ENCODE measurements at regions not wholly inside any gene's neighbourhood (a gene's known extent, or its start where the extent isn't known, plus 50 kb on each side); places are given as distances from the start of the nearest gene placed in this dataset.

- DNase-seq: no peak
- intact Hi-C loops (cut with DNase I): no loop called here
Measured at GRCh38 chr20:10935658-10936402, 262.0 kb upstream of the JAG1 start.

GRCh38 chr20:10936786-10937185, 263.0 kb upstream of the JAG1 start:
- intact Hi-C loops (cut with DNase I): no loop called here
- DNase-seq: no peak

GRCh38 chr20:10939331-10939941, 265.6 kb upstream of the JAG1 start:
- intact Hi-C loops (cut with DNase I): no loop called here
- no peak for DNase-seq

GRCh38 chr20:10940941-10941340, 267.1 kb upstream of the JAG1 start:
- DNase-seq: no peak
- intact Hi-C loops (cut with DNase I): no loop called here

- intact Hi-C loops (cut with DNase I): no loop called here
Measured at GRCh38 chr20:10943686-10944265, 270.0 kb upstream of the JAG1 start.

GRCh38 chr20:10946124-10946880, 272.5 kb upstream of the JAG1 start:
- no peak for DNase-seq
- intact Hi-C loops (cut with DNase I): no loop called here

More at GRCh38 chr20:10943686-10944265, 270.0 kb upstream of the JAG1 start:
- no peak for DNase-seq

GRCh38 chr20:10947726-10948125, 273.9 kb upstream of the JAG1 start:
- DNase-seq: no peak
- intact Hi-C loops (cut with DNase I): no loop called here

- no peak for DNase-seq
- intact Hi-C loops (cut with DNase I): no loop called here
Measured at GRCh38 chr20:10949930-10950783, 276.4 kb upstream of the JAG1 start.

- intact Hi-C loops (cut with DNase I): no loop called here
- no peak for DNase-seq
Measured at GRCh38 chr20:10951216-10951615, 277.4 kb upstream of the JAG1 start.

- DNase-seq: no peak
- intact Hi-C loops (cut with DNase I): no loop called here
Measured at GRCh38 chr20:10951904-10952303, 278.1 kb upstream of the JAG1 start.

- intact Hi-C loops (cut with DNase I): no loop called here
- DNase-seq: no peak
Measured at GRCh38 chr20:10953437-10953836, 279.6 kb upstream of the JAG1 start.

- DNase-seq: no peak
- intact Hi-C loops (cut with DNase I): no loop called here
Measured at GRCh38 chr20:10954137-10954840, 280.5 kb upstream of the JAG1 start.

GRCh38 chr20:10954908-10955580, 281.2 kb upstream of the JAG1 start:
- DNase-seq: no peak
- intact Hi-C loops (cut with DNase I): no loop called here

- DNase-seq: no peak
- intact Hi-C loops (cut with DNase I): no loop called here
Measured at GRCh38 chr20:10958279-10958678, 284.5 kb upstream of the JAG1 start.

- intact Hi-C loops (cut with DNase I): no loop called here
- no peak for DNase-seq
Measured at GRCh38 chr20:10960416-10960815, 286.6 kb upstream of the JAG1 start.

- intact Hi-C loops (cut with DNase I): no loop called here
- DNase-seq: no peak
Measured at GRCh38 chr20:10961651-10962288, 288.0 kb upstream of the JAG1 start.

GRCh38 chr20:10962937-10963336, 289.1 kb upstream of the JAG1 start:
- no peak for DNase-seq
- intact Hi-C loops (cut with DNase I): no loop called here
